ENCODE measurements at regions not wholly inside any gene's neighbourhood (a gene's known extent, or its start where the extent isn't known, plus 50 kb on each side); places are given as distances from the start of the nearest gene placed in this dataset.

GRCh38 chr12:127386723-127387122 is 880.2 kb upstream of the TMEM132C start:
- Histone ChIP-seq H4K91ac (replicated peaks; ENCODE audit: insufficient read length, low read length) (no peak overlapping the region), H2BK15ac (ENCODE audit: low read length) (no peak overlapping the region)
- FAIRE-seq, result no peak

More at GRCh38 chr12:127386723-127387122, 880.2 kb upstream of the TMEM132C start:
- no peak overlapping the region for H3K4me3 ChIP-seq (ENCODE audit: extremely low read depth in 1 of 4, insufficient read depth in 2 of 4, low read depth in 3 of 4, low read length in 4 of 4)
- no peak overlapping the region for H3K56ac ChIP-seq (replicated peaks; ENCODE audit: insufficient read length, low read depth, low read length)
- H3K23ac ChIP-seq (ENCODE audit: insufficient read length), result no peak overlapping the region
- H4K5ac ChIP-seq (ENCODE audit: insufficient read length, low read depth, low read length), result no peak overlapping the region
- H3K14ac ChIP-seq (ENCODE audit: insufficient read length), result no peak overlapping the region
- WGBS, 2 experiments (ENCODE audit: extremely low coverage in 1 of 2, insufficient coverage in 1 of 2, insufficient read length in 1 of 2, insufficient replicate concordance in 2 of 2, low coverage in 1 of 2, low lambda C conversion rate in 2 of 2, missing lambda C conversion rate in 1 of 2), result 78% methylated on average over 5 of the region's 5 CpGs; no CpG with 5 or more reads in 1 of the 2 experiments
- H2BK20ac ChIP-seq (ENCODE audit: low read length), result no peak overlapping the region
- no peaks in the 10 kb centered on the region for H3K36me3 ChIP-seq (ENCODE audit: control insufficient read depth in 2 of 4, insufficient read depth in 4 of 4, low read length in 3 of 4)
- no peak for DNase-seq (ENCODE audit: low read depth in 1 of 2, low spot score in 2 of 2)
- H3K27me3 ChIP-seq (replicated peaks in 1 of 4; ENCODE audit: control insufficient read depth in 3 of 4, extremely low read depth in 1 of 4, insufficient read depth in 3 of 4, low read length in 3 of 4), result no peaks in the 10 kb centered on the region
- no peak overlapping the region for H2AK5ac ChIP-seq (ENCODE audit: low read depth, low read length)
- TF ChIP-seq SIRT6 (IDR thresholded peaks at IDR 0.05; ENCODE audit: low read length) (no peak), CTBP2 (IDR thresholded peaks at IDR 0.05; ENCODE audit: borderline replicate concordance, insufficient read depth, insufficient read length, low read length) (no peak), SP2 (IDR thresholded peaks at IDR 0.05; ENCODE audit: low read length) (no peak), HDAC2 (IDR thresholded peaks at IDR 0.05; ENCODE audit: borderline replicate concordance in 1 of 2, low read depth in 2 of 2, low read length in 2 of 2) (no peak), POLR2AphosphoS5 (IDR thresholded peaks at IDR 0.05; ENCODE audit: low read depth, low read length) (no peak), POLR2A (IDR thresholded peaks at IDR 0.05; ENCODE audit: control extremely low read depth in 1 of 2, low read depth in 2 of 2, low read length in 2 of 2) (no peak), TAF7 (optimal IDR thresholded peaks at IDR 0.05; ENCODE audit: borderline replicate concordance, low read depth, low read length) (no peak), POU5F1 (IDR thresholded peaks at IDR 0.05; ENCODE audit: low read depth, low read length) (no peak), CHD1 (IDR thresholded peaks at IDR 0.05; ENCODE audit: low read depth, low read length) (no peak), RBBP5 (IDR thresholded peaks at IDR 0.05; ENCODE audit: borderline replicate concordance, low read depth, low read length) (no peak), SIN3A (conservative IDR thresholded peaks at IDR 0.05 in 1 of 2, IDR thresholded peaks at IDR 0.05 in 1 of 2; ENCODE audit: low read depth in 1 of 2, low read length in 2 of 2) (no peak)
- H3K79me1 ChIP-seq (ENCODE audit: low read depth, low read length), result no peaks in the 10 kb centered on the region
- no peak overlapping the region for H3K4ac ChIP-seq (replicated peaks; ENCODE audit: insufficient read length, low read depth, low read length)
- no peak overlapping the region for H2AFZ ChIP-seq (ENCODE audit: low read length)
- H2BK120ac ChIP-seq (replicated peaks; ENCODE audit: low read depth, low read length), result no peak overlapping the region
- CTCF ChIA-PET (ENCODE audit: partially characterized antibody), result interaction anchor here (0.6 kb wide), 1 partner anchor 8 kb away, joined by 3 read pairs; no protein-coding TSS in a partner anchor
- H3K9ac ChIP-seq (replicated peaks in 1 of 4; ENCODE audit: extremely low read depth in 1 of 4, low read depth in 3 of 4, low read length in 3 of 4), result no peak overlapping the region
- H3K9me3 ChIP-seq (ENCODE audit: insufficient read depth in 2 of 2, low read depth in 1 of 2, low read length in 1 of 2), result no peaks in the 10 kb centered on the region
- no peaks in the 10 kb centered on the region for H3K4me1 ChIP-seq (replicated peaks in 1 of 4; ENCODE audit: control insufficient read depth in 3 of 4, insufficient read depth in 4 of 4, low read length in 3 of 4)
- no peak overlapping the region for H2BK12ac ChIP-seq (ENCODE audit: low read depth, low read length)
- POLR2A ChIA-PET (ENCODE audit: partially characterized antibody), result no interaction called here
- no peaks in the 10 kb centered on the region for H3K79me2 ChIP-seq (ENCODE audit: control insufficient read depth in 1 of 2, insufficient read depth in 2 of 2, low read length in 2 of 2)
- no peak overlapping the region for H3K4me2 ChIP-seq (ENCODE audit: insufficient read depth in 1 of 2, low read depth in 2 of 2, low read length in 2 of 2)
- no peak overlapping the region for H3K27ac ChIP-seq (ENCODE audit: low read depth, low read length)
- H4K8ac ChIP-seq (ENCODE audit: extremely low read depth, insufficient read depth, low read length), result no peak overlapping the region
- no peaks in the 10 kb centered on the region for H4K20me1 ChIP-seq (replicated peaks in 1 of 2; ENCODE audit: control insufficient read depth in 1 of 2, insufficient read depth in 2 of 2, low read length in 2 of 2)
- no peaks in the 10 kb centered on the region for H3K23me2 ChIP-seq (ENCODE audit: low read depth, low read length)
- no peak overlapping the region for H3K18ac ChIP-seq (ENCODE audit: extremely low read depth, low read length)
- H2BK5ac ChIP-seq (ENCODE audit: low read depth, low read length), result no peak overlapping the region
